ENCODE measurements at regions not wholly inside any gene's neighbourhood (a gene's known extent, or its start where the extent isn't known, plus 50 kb on each side); places are given as distances from the start of the nearest gene placed in this dataset.

DNA sequence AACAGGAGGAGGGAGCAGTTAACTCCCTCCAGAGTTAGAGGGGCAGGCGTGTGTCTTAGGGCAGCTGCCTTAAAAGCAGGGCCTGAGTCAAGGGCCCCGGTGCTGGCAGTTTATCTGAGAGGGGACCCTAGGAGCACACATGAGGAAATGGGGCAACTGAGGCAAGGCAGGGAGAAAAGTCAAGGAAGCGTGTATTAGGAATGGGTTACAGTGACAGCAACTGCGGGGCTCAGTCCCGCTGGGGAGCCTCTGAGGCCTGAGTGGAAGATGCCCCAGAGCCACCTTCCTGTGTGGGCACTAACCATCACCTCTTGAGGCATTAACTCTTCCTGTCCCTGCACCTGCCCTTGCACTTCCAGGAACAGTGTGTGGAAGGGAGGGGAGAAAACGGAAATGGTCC, 276.3 kb downstream of the MATN1 start:
- Histone ChIP-seq H3K27me3 (ENCODE audit: insufficient read depth, low read length) (no peaks in the 10 kb centered on the region), H3K4me1 (ENCODE audit: control insufficient read depth in 1 of 2, insufficient read depth in 2 of 2, low read length in 2 of 2) (no peaks in the 10 kb centered on the region), H2AFZ (ENCODE audit: low read depth, low read length, poor library complexity, severe bottlenecking) (no peak overlapping the region), H3K9me2 (ENCODE audit: insufficient read depth) (no peaks in the 10 kb centered on the region), H3K79me2 (ENCODE audit: insufficient read depth, low read length) (no peaks in the 10 kb centered on the region), H3K4me2 (ENCODE audit: low read length) (no peak overlapping the region), H4K20me1 (ENCODE audit: insufficient read depth) (no peaks in the 10 kb centered on the region), H3K4me3 (replicated peaks in 1 of 2; ENCODE audit: low read depth in 1 of 2, low read length in 2 of 2) (no peak overlapping the region), H3K9ac (ENCODE audit: low read length) (no peak overlapping the region), H3K27ac (ENCODE audit: low read depth, low read length) (no peak overlapping the region), H3K9me3 (ENCODE audit: control insufficient read depth in 1 of 2, insufficient read depth in 1 of 2, low read depth in 1 of 2, low read length in 2 of 2) (no peaks in the 10 kb centered on the region), H3K36me3 (ENCODE audit: control insufficient read depth in 1 of 2, insufficient read depth in 2 of 2, low read length in 2 of 2) (no peaks in the 10 kb centered on the region)
- ChIA-PET CTCF (no interaction called here), RAD21 (ENCODE audit: low non-redundant PET in 1 of 2, low total read pairs in 2 of 2, uncharacterized antibody in 2 of 2, unreplicated experiment in 2 of 2) (no interaction called here), POLR2A (no interaction called here)
- DNase-seq (ENCODE audit: low read depth, low spot score) (no peak), ATAC-seq (no peak)
- no TSS peak for BruUV-seq (replicated peaks)
- intact Hi-C loops (cut with micrococcal nuclease), result no loop called here
- TF ChIP-seq ELF1 (IDR thresholded peaks at IDR 0.05; ENCODE audit: borderline replicate concordance, low read depth) (no peak), REST (IDR thresholded peaks at IDR 0.05; ENCODE audit: low read depth) (no peak), EZH2phosphoT487 (IDR thresholded peaks at IDR 0.05; ENCODE audit: borderline replicate concordance) (no peak), JUND (IDR thresholded peaks at IDR 0.05) (no peak), SIN3A (IDR thresholded peaks at IDR 0.05; ENCODE audit: low read depth) (no peak), ZFX (IDR thresholded peaks at IDR 0.05) (no peak)
- TF ChIP-seq, protein P1, sequence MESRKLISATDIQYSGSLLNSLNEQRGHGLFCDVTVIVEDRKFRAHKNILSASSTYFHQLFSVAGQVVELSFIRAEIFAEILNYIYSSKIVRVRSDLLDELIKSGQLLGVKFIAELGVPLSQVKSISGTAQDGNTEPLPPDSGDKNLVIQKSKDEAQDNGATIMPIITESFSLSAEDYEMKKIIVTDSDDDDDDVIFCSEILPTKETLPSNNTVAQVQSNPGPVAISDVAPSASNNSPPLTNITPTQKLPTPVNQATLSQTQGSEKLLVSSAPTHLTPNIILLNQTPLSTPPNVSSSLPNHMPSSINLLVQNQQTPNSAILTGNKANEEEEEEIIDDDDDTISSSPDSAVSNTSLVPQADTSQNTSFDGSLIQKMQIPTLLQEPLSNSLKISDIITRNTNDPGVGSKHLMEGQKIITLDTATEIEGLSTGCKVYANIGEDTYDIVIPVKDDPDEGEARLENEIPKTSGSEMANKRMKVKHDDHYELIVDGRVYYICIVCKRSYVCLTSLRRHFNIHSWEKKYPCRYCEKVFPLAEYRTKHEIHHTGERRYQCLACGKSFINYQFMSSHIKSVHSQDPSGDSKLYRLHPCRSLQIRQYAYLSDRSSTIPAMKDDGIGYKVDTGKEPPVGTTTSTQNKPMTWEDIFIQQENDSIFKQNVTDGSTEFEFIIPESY (IDR thresholded peaks at IDR 0.05; ENCODE audit: extremely low read depth, insufficient replicate concordance, low read length), result no peak
- TF ChIP-seq, protein P2, sequence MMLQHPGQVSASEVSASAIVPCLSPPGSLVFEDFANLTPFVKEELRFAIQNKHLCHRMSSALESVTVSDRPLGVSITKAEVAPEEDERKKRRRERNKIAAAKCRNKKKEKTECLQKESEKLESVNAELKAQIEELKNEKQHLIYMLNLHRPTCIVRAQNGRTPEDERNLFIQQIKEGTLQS (IDR thresholded peaks at IDR 0.05), result no peak

All from HCT116 (cell line).